Natural killer cell (primary cell): ENCODE measurements at regions not wholly inside any gene's neighbourhood (a gene's known extent, or its start where the extent isn't known, plus 50 kb on each side); places are given as distances from the start of the nearest gene placed in this dataset.

Experiments used
- ATAC-seq, 3 donors: fragments of 150-1000 bp in 2 of 3; fragments of 200-7000 bp in 1 of 3; cut with Tn5 transposase; 1 replicate in 1 of 3; 2 replicates in 2 of 3; pipeline ENCODE4 v1.10.0; 2021; ENCODE audit warnings: mild to moderate bottlenecking in 2 of 3, moderate library complexity in 2 of 3
- DNase-seq, 2 donors: peaks; one replicate each; pipeline versions ENCODE4 v3.0.0 to v3.0.0-alpha.2; 2013 to 2021; ENCODE audit warnings: mixed read lengths in 1 of 2
- H3K27ac ChIP-seq: one replicate; pipeline ENCODE4 v1.5.1; 2013; ENCODE audit warnings: mild to moderate bottlenecking, low read length
- H3K27me3 ChIP-seq: one replicate; pipeline ENCODE4 v1.6.1; 2013; ENCODE audit warnings: low read length; ENCODE audit not compliant: control insufficient read depth, insufficient read depth
- H3K36me3 ChIP-seq: one replicate; pipeline ENCODE4 v1.6.1; 2013; ENCODE audit warnings: low read length; ENCODE audit not compliant: control insufficient read depth, insufficient read depth
- H3K4me1 ChIP-seq: one replicate; pipeline ENCODE4 v1.6.1; 2013; ENCODE audit warnings: low read length; ENCODE audit not compliant: control insufficient read depth, insufficient read depth
- H3K4me3 ChIP-seq: one replicate; pipeline ENCODE4 v1.5.1; 2013; ENCODE audit warnings: low read length
- H3K9me3 ChIP-seq: one replicate; pipeline ENCODE4 v1.6.1; 2013; ENCODE audit warnings: low read length; ENCODE audit not compliant: control insufficient read depth, insufficient read depth
- H3K27ac Mint-ChIP-seq, 2 donors: one replicate each; pipeline ENCODE4 v1.8.0; 2022; ENCODE audit warnings: mild to moderate bottlenecking in 2 of 2, mixed read lengths in 2 of 2, moderate library complexity in 1 of 2
- H3K27me3 Mint-ChIP-seq, 2 donors: one replicate each; pipeline ENCODE4 v1.8.0; 2022; ENCODE audit warnings: low read depth in 2 of 2, mixed read lengths in 2 of 2
- H3K36me3 Mint-ChIP-seq: one replicate; pipeline ENCODE4 v1.8.0; 2022; ENCODE audit warnings: mixed read lengths
- H3K4me1 Mint-ChIP-seq, 2 donors: one replicate each; pipeline ENCODE4 v1.8.0; 2022; ENCODE audit warnings: mixed read lengths in 2 of 2
- H3K4me3 Mint-ChIP-seq: one replicate; pipeline ENCODE4 v1.8.0; 2022; ENCODE audit warnings: mild to moderate bottlenecking, moderate library complexity, mixed read lengths
- H3K9me3 Mint-ChIP-seq, 2 donors: one replicate each; pipeline ENCODE4 v1.8.0; 2022; ENCODE audit warnings: mixed read lengths in 2 of 2
- CTCF ChIP-seq: fragments of 200-600 bp; IDR thresholded peaks from one replicate; pipeline ENCODE4 v1.8.0; 2022; ENCODE audit warnings: antibody characterized with exemption
- WGBS: methylation state at CpG from one replicate; pipeline ENCODE4 v1.1.7; 2013; ENCODE audit warnings: missing lambda C conversion rate; ENCODE audit not compliant: insufficient coverage; 5-methylcytosine and 5-hydroxymethylcytosine counted together
- intact Hi-C: fragments of 100-400 bp; cut with micrococcal nuclease; formaldehyde crosslinking; loops from one replicate; pipeline ENCODE4 v1.14.2; 2022

- Histone ChIP-seq H3K27me3 (no peaks in the 10 kb centered on the region), H3K4me3 (no peak overlapping the region), H3K36me3 (no peaks in the 10 kb centered on the region), H3K27ac (no peak overlapping the region), H3K9me3 (no peaks in the 10 kb centered on the region), H3K4me1 (no peaks in the 10 kb centered on the region)
- Mint-ChIP-seq H3K27ac (no peak overlapping the region), H3K27me3 (peaks cover 3 to 46% of the 10 kb centered on the region in 2 donors), H3K9me3 (no peaks in the 10 kb centered on the region), H3K4me3 (no peak overlapping the region), H3K36me3 (no peaks in the 10 kb centered on the region), H3K4me1 (no peaks in the 10 kb centered on the region)
- 87% methylated on average over 26 of the region's 26 CpGs for WGBS
- TF ChIP-seq CTCF: no peak
- DNase-seq (no peak), ATAC-seq (no peak)
- intact Hi-C loops: no loop called here
Measured at GRCh38 chr13:109332506-109333499, 453.6 kb downstream of the IRS2 start.

- no peak overlapping the region for H3K4me3 ChIP-seq
- DNase-seq (no peak), ATAC-seq (no peak)
- Mint-ChIP-seq H3K27ac (no peak overlapping the region), H3K4me3 (no peak overlapping the region), H3K36me3 (no peaks in the 10 kb centered on the region), H3K27me3 (peaks cover 3 to 46% of the 10 kb centered on the region in 2 donors), H3K4me1 (no peaks in the 10 kb centered on the region), H3K9me3 (no peaks in the 10 kb centered on the region)
- H3K27me3 ChIP-seq: no peaks in the 10 kb centered on the region
- 49% methylated on average over 11 of the region's 11 CpGs for whole genome bisulfite sequencing
- intact Hi-C loops: no loop called here
- no peaks in the 10 kb centered on the region for H3K9me3 ChIP-seq
- H3K36me3 ChIP-seq: no peaks in the 10 kb centered on the region
- H3K27ac ChIP-seq: no peak overlapping the region
- H3K4me1 ChIP-seq: no peaks in the 10 kb centered on the region
- TF ChIP-seq CTCF: no peak
Measured at GRCh38 chr13:109331898-109332297, 454.5 kb downstream of the IRS2 start.

GRCh38 chr13:109331011-109331433 lies 455.4 kb downstream of the IRS2 start:
- intact Hi-C loops: no loop called here
- peaks cover 7 to 38% of the 10 kb centered on the region in 2 donors for H3K27me3 Mint-ChIP-seq
- H3K4me1 Mint-ChIP-seq: no peaks in the 10 kb centered on the region
- Histone ChIP-seq H3K9me3 (no peaks in the 10 kb centered on the region), H3K4me3 (no peak overlapping the region), H3K4me1 (no peaks in the 10 kb centered on the region), H3K27me3 (no peaks in the 10 kb centered on the region), H3K36me3 (no peaks in the 10 kb centered on the region), H3K27ac (no peak overlapping the region)
- no peaks in the 10 kb centered on the region for H3K36me3 Mint-ChIP-seq
- no peak overlapping the region for H3K4me3 Mint-ChIP-seq
- no peak for TF ChIP-seq CTCF
- H3K9me3 Mint-ChIP-seq: no peaks in the 10 kb centered on the region
- H3K27ac Mint-ChIP-seq: no peak overlapping the region
- WGBS: no CpG with 5 or more reads among the region's 2 CpGs
- DNase-seq: no peak
- ATAC-seq: no peak
